Endothelial cell of umbilical vein (primary cell): ENCODE measurements at regions not wholly inside any gene's neighbourhood (a gene's known extent, or its start where the extent isn't known, plus 50 kb on each side); places are given as distances from the start of the nearest gene placed in this dataset.

ENCODE experiments used
- CTCF ChIP-seq, 2 donors: IDR thresholded peaks; 1 replicate in 1 of 2; 2 replicates in 1 of 2; pipeline ENCODE4 v1.5.1; 2011; ENCODE audit warnings: low read length in 2 of 2, mild to moderate bottlenecking in 2 of 2, moderate library complexity in 2 of 2, control low read depth in 1 of 2, inconsistent platforms in 1 of 2, low read depth in 1 of 2; ENCODE audit not compliant: insufficient read depth in 1 of 2; ENCODE audit errors: extremely low read depth in 1 of 2
- JUN ChIP-seq: IDR thresholded peaks from 2 replicates; pipeline ENCODE4 v1.6.1; 2011; ENCODE audit warnings: borderline replicate concordance, low read depth; ENCODE audit not compliant: insufficient read length, insufficient read depth
- POLR2A ChIP-seq: IDR thresholded peaks from 2 replicates; pipeline ENCODE4 v1.6.1; 2012; ENCODE audit warnings: low read depth, mild to moderate bottlenecking, control low read depth, low read length
- POLR2AphosphoS5 ChIP-seq: IDR thresholded peaks from 2 replicates; pipeline ENCODE4 v1.6.1; 2012; ENCODE audit warnings: low read depth, mild to moderate bottlenecking, control low read depth, low read length, moderate library complexity; ENCODE audit not compliant: insufficient read depth

GRCh38 chr15:69926721-69927120 lies 171.0 kb downstream of the TLE3 start:
- TF ChIP-seq CTCF (IDR thresholded peaks at IDR 0.05; ENCODE audit: extremely low read depth in 1 of 2, insufficient read depth in 1 of 2, low read depth in 1 of 2, low read length in 2 of 2) (no peak), JUN (no peak), POLR2A (no peak), POLR2AphosphoS5 (no peak)
